ENCODE measurements at regions not wholly inside any gene's neighbourhood (a gene's known extent, or its start where the extent isn't known, plus 50 kb on each side); places are given as distances from the start of the nearest gene placed in this dataset.

GRCh38 chr21:23478381-23478780 is 2128.9 kb downstream of the MRPL39 start:
- H3K36me3 ChIP-seq (ENCODE audit: control insufficient read depth in 2 of 3, insufficient read depth in 3 of 3, low read length in 3 of 3): no peaks in the 10 kb centered on the region
- ChIA-PET CTCF (no interaction called here), POLR2A (no interaction called here)
- H3K9me3 Mint-ChIP-seq: peaks cover 0 to 4% (median 0%) of the 10 kb centered on the region in 11 donors
- no peak overlapping the region for H3K27ac ChIP-seq (ENCODE audit: low read depth, low read length)
- H3K4me3 ChIP-seq (ENCODE audit: low read length): no peak overlapping the region
- H3K27ac Mint-ChIP-seq: no peak overlapping the region
- DNase-seq (no peak), ATAC-seq (no peak)
- no peaks in the 10 kb centered on the region for H3K4me1 Mint-ChIP-seq
- intact Hi-C loops (cut with micrococcal nuclease): no loop called here
- H3K4me3 Mint-ChIP-seq: no peak overlapping the region
- H3K27me3 ChIP-seq (ENCODE audit: control insufficient read depth in 2 of 2, insufficient read depth in 2 of 2, low read length in 2 of 2): no peaks in the 10 kb centered on the region
- no peaks in the 10 kb centered on the region for H3K36me3 Mint-ChIP-seq
- no peaks in the 10 kb centered on the region for H3K9me3 ChIP-seq (ENCODE audit: control insufficient read depth in 2 of 3, low read length in 3 of 3)
- no peaks in the 10 kb centered on the region for H3K4me1 ChIP-seq (ENCODE audit: control insufficient read depth in 2 of 2, insufficient read depth in 2 of 2, low read length in 2 of 2)
- no peaks in the 10 kb centered on the region for H3K27me3 Mint-ChIP-seq

- POLR2A ChIA-PET: no interaction called here
- Mint-ChIP-seq H3K27me3 (no peaks in the 10 kb centered on the region), H3K4me3 (no peak overlapping the region), H3K9me3 (peaks cover 0 to 4% (median 0%) of the 10 kb centered on the region in 11 donors), H3K4me1 (no peaks in the 10 kb centered on the region), H3K27ac (no peak overlapping the region), H3K36me3 (no peaks in the 10 kb centered on the region)
- no peak for DNase-seq
- CTCF ChIA-PET: no interaction called here
- Histone ChIP-seq H3K27ac (ENCODE audit: low read depth, low read length) (no peak overlapping the region), H3K9me3 (ENCODE audit: control insufficient read depth in 2 of 3, low read length in 3 of 3) (no peaks in the 10 kb centered on the region), H3K36me3 (ENCODE audit: control insufficient read depth in 2 of 3, insufficient read depth in 3 of 3, low read length in 3 of 3) (no peaks in the 10 kb centered on the region), H3K4me1 (ENCODE audit: control insufficient read depth in 2 of 2, insufficient read depth in 2 of 2, low read length in 2 of 2) (no peaks in the 10 kb centered on the region), H3K27me3 (ENCODE audit: control insufficient read depth in 2 of 2, insufficient read depth in 2 of 2, low read length in 2 of 2) (no peaks in the 10 kb centered on the region), H3K4me3 (ENCODE audit: low read length) (no peak overlapping the region)
- intact Hi-C loops (cut with micrococcal nuclease): no loop called here
- ATAC-seq: no peak
Observed at GRCh38 chr21:23475281-23476219, 2131.7 kb downstream of the MRPL39 start.

- Mint-ChIP-seq H3K4me3 (no peak overlapping the region), H3K36me3 (no peaks in the 10 kb centered on the region), H3K4me1 (no peaks in the 10 kb centered on the region), H3K9me3 (peaks cover 0 to 1% (median 0%) of the 10 kb centered on the region in 11 donors), H3K27ac (no peak overlapping the region), H3K27me3 (peaks cover 0 to 3% (median 0%) of the 10 kb centered on the region in 5 donors)
- Histone ChIP-seq H3K36me3 (ENCODE audit: control insufficient read depth in 2 of 3, insufficient read depth in 3 of 3, low read length in 3 of 3) (no peaks in the 10 kb centered on the region), H3K27me3 (ENCODE audit: control insufficient read depth in 2 of 2, insufficient read depth in 2 of 2, low read length in 2 of 2) (no peaks in the 10 kb centered on the region), H3K9me3 (ENCODE audit: control insufficient read depth in 2 of 3, low read length in 3 of 3) (no peaks in the 10 kb centered on the region), H3K4me3 (ENCODE audit: low read length) (no peak overlapping the region), H3K4me1 (ENCODE audit: control insufficient read depth in 2 of 2, insufficient read depth in 2 of 2, low read length in 2 of 2) (no peaks in the 10 kb centered on the region), H3K27ac (ENCODE audit: low read depth, low read length) (no peak overlapping the region)
- intact Hi-C loops (cut with micrococcal nuclease): no loop called here
- ChIA-PET CTCF (no interaction called here), POLR2A (no interaction called here)
- no peak for DNase-seq
- no peak for ATAC-seq
Observed at GRCh38 chr21:23471877-23472276, 2135.4 kb downstream of the MRPL39 start.

GRCh38 chr21:23463365-23463764 is 2143.9 kb downstream of the MRPL39 start:
- H3K27ac ChIP-seq (ENCODE audit: low read depth, low read length): no peak overlapping the region
- intact Hi-C loops (cut with micrococcal nuclease): no loop called here
- peaks cover 0 to 3% (median 0%) of the 10 kb centered on the region in 5 donors for H3K27me3 Mint-ChIP-seq
- CTCF ChIA-PET: no interaction called here
- H3K9me3 Mint-ChIP-seq: peaks cover 0 to 11% (median 0%) of the 10 kb centered on the region in 11 donors
- H3K27me3 ChIP-seq (ENCODE audit: control insufficient read depth in 2 of 2, insufficient read depth in 2 of 2, low read length in 2 of 2): no peaks in the 10 kb centered on the region
- H3K4me1 Mint-ChIP-seq: no peaks in the 10 kb centered on the region
- H3K27ac Mint-ChIP-seq: no peak overlapping the region
- POLR2A ChIA-PET: no interaction called here
- H3K36me3 ChIP-seq (ENCODE audit: control insufficient read depth in 2 of 3, insufficient read depth in 3 of 3, low read length in 3 of 3): no peaks in the 10 kb centered on the region
- no peaks in the 10 kb centered on the region for H3K9me3 ChIP-seq (ENCODE audit: control insufficient read depth in 2 of 3, low read length in 3 of 3)
- no peak overlapping the region for H3K4me3 Mint-ChIP-seq
- no peaks in the 10 kb centered on the region for H3K4me1 ChIP-seq (ENCODE audit: control insufficient read depth in 2 of 2, insufficient read depth in 2 of 2, low read length in 2 of 2)
- H3K4me3 ChIP-seq (ENCODE audit: low read length): no peak overlapping the region
- no peaks in the 10 kb centered on the region for H3K36me3 Mint-ChIP-seq
- no peak for DNase-seq
- no peak for ATAC-seq

- no peaks in the 10 kb centered on the region for H3K36me3 ChIP-seq (ENCODE audit: control insufficient read depth in 2 of 3, insufficient read depth in 3 of 3, low read length in 3 of 3)
- Mint-ChIP-seq H3K27ac (no peak overlapping the region), H3K27me3 (no peaks in the 10 kb centered on the region), H3K4me1 (no peaks in the 10 kb centered on the region), H3K4me3 (no peak overlapping the region), H3K36me3 (no peaks in the 10 kb centered on the region), H3K9me3 (no peaks in the 10 kb centered on the region)
- intact Hi-C loops (cut with micrococcal nuclease): no loop called here
- no peak for ATAC-seq
- H3K9me3 ChIP-seq (ENCODE audit: control insufficient read depth in 2 of 3, low read length in 3 of 3): no peaks in the 10 kb centered on the region
- no peak for DNase-seq
- H3K4me3 ChIP-seq (ENCODE audit: low read length): no peak overlapping the region
- H3K27ac ChIP-seq (ENCODE audit: low read depth, low read length): no peak overlapping the region
- no peaks in the 10 kb centered on the region for H3K27me3 ChIP-seq (ENCODE audit: control insufficient read depth in 2 of 2, insufficient read depth in 2 of 2, low read length in 2 of 2)
- no peaks in the 10 kb centered on the region for H3K4me1 ChIP-seq (ENCODE audit: control insufficient read depth in 2 of 2, insufficient read depth in 2 of 2, low read length in 2 of 2)
- ChIA-PET CTCF (no interaction called here), POLR2A (no interaction called here)
Observed at GRCh38 chr21:23455676-23456075, 2151.6 kb downstream of the MRPL39 start.

GRCh38 chr21:23452384-23453083 is 2154.7 kb downstream of the MRPL39 start:
- Mint-ChIP-seq H3K9me3 (no peaks in the 10 kb centered on the region), H3K27me3 (no peaks in the 10 kb centered on the region), H3K27ac (no peak overlapping the region), H3K36me3 (no peaks in the 10 kb centered on the region), H3K4me1 (no peaks in the 10 kb centered on the region), H3K4me3 (no peak overlapping the region)
- Histone ChIP-seq H3K4me3 (ENCODE audit: low read length) (no peak overlapping the region), H3K4me1 (ENCODE audit: control insufficient read depth in 2 of 2, insufficient read depth in 2 of 2, low read length in 2 of 2) (no peaks in the 10 kb centered on the region), H3K36me3 (ENCODE audit: control insufficient read depth in 2 of 3, insufficient read depth in 3 of 3, low read length in 3 of 3) (no peaks in the 10 kb centered on the region), H3K27ac (ENCODE audit: low read depth, low read length) (no peak overlapping the region), H3K9me3 (ENCODE audit: control insufficient read depth in 2 of 3, low read length in 3 of 3) (no peaks in the 10 kb centered on the region), H3K27me3 (ENCODE audit: control insufficient read depth in 2 of 2, insufficient read depth in 2 of 2, low read length in 2 of 2) (no peaks in the 10 kb centered on the region)
- DNase-seq: no peak
- ChIA-PET POLR2A (no interaction called here), CTCF (no interaction called here)
- ATAC-seq: no peak
- intact Hi-C loops (cut with micrococcal nuclease): no loop called here

- ATAC-seq (no peak), DNase-seq (no peak)
- H3K36me3 ChIP-seq (ENCODE audit: control insufficient read depth in 2 of 3, insufficient read depth in 3 of 3, low read length in 3 of 3): no peaks in the 10 kb centered on the region
- ChIA-PET POLR2A (no interaction called here), CTCF (no interaction called here)
- no peaks in the 10 kb centered on the region for H3K9me3 ChIP-seq (ENCODE audit: control insufficient read depth in 2 of 3, low read length in 3 of 3)
- H3K9me3 Mint-ChIP-seq: no peaks in the 10 kb centered on the region
- H3K4me3 Mint-ChIP-seq: no peak overlapping the region
- H3K4me3 ChIP-seq (ENCODE audit: low read length): no peak overlapping the region
- H3K4me1 Mint-ChIP-seq: no peaks in the 10 kb centered on the region
- intact Hi-C loops (cut with micrococcal nuclease): no loop called here
- no peaks in the 10 kb centered on the region for H3K27me3 Mint-ChIP-seq
- no peak overlapping the region for H3K27ac ChIP-seq (ENCODE audit: low read depth, low read length)
- H3K36me3 Mint-ChIP-seq: no peaks in the 10 kb centered on the region
- no peak overlapping the region for H3K27ac Mint-ChIP-seq
- no peaks in the 10 kb centered on the region for H3K27me3 ChIP-seq (ENCODE audit: control insufficient read depth in 2 of 2, insufficient read depth in 2 of 2, low read length in 2 of 2)
- no peaks in the 10 kb centered on the region for H3K4me1 ChIP-seq (ENCODE audit: control insufficient read depth in 2 of 2, insufficient read depth in 2 of 2, low read length in 2 of 2)
Observed at GRCh38 chr21:23445307-23445706, 2162.0 kb downstream of the MRPL39 start.
